K562 (cell line): ENCODE measurements at regions not wholly inside any gene's neighbourhood (a gene's known extent, or its start where the extent isn't known, plus 50 kb on each side); places are given as distances from the start of the nearest gene placed in this dataset.
A peak's percentile ranks its signal among the peaks of the same experiment; 100 is the strongest.

Experiments used
- ATAC-seq: fragments of 200-7000 bp; cut with Tn5 transposase; 3 replicates; pipeline ENCODE4 v1.9.1; 2020; ENCODE audit warnings: moderate library complexity
- BruUV-seq: library from RNA; stranded (reverse); fragments of 400-500 nt; replicated peaks from 2 replicates; lab custom pipeline; 2021; lab: Mats Ljungman, UMichigan
- CTCF ChIA-PET: fragments of 300-600 bp; formaldehyde crosslinking; extraction: SDS; loops from one replicate; lab custom pipeline; 2021; ENCODE audit warnings: low intra/inter-chr PET ratio; lab: Yijun Ruan, JAX
- POLR2A ChIA-PET: fragments of 300-600, 350-650 bp; sonication (Branson Sonifier 250); formaldehyde crosslinking; extraction: SDS; loops from one replicate; lab custom pipeline; 2021; ENCODE audit warnings: antibody characterized with exemption, inconsistent platforms; lab: Yijun Ruan, JAX
- DNase-seq, 4 experiments: peaks; one replicate each; pipeline versions ENCODE4 v3.0.0 to v3.0.0-alpha.2; 2011 to 2018; ENCODE audit warnings: low spot score in 3 of 4, mixed read lengths in 3 of 4; ENCODE audit errors: extremely low read depth in 1 of 4
- FAIRE-seq: peaks from 2 replicates; lab custom pipeline; 2011; peaks lifted over from hg19 to GRCh38; lab: Jason Lieb, UNC
- H2AFZ ChIP-seq: 2 replicates; pipeline ENCODE4 v1.6.0; 2011; ENCODE audit warnings: low read depth, low read length, control low read depth, inconsistent platforms
- H3K27ac ChIP-seq: fragments of 200-600 bp; 3 replicates; pipeline ENCODE4 v1.8.0; 2011; ENCODE audit warnings: low read depth, mild to moderate bottlenecking, control low read depth, inconsistent platforms, low read length, moderate library complexity, mixed read lengths; ENCODE audit errors: extremely low read depth
- H3K27me3 ChIP-seq, 2 experiments: fragments of 300-600 bp in 1 of 2; 2 replicates in 1 of 2; 3 replicates in 1 of 2; pipeline versions ENCODE4 v1.6.0 to v1.8.0; 2011; ENCODE audit warnings: inconsistent platforms in 2 of 2, low read length in 2 of 2, mild to moderate bottlenecking in 1 of 2, mixed read lengths in 1 of 2, moderate library complexity in 1 of 2; ENCODE audit not compliant: control insufficient read depth in 2 of 2, insufficient read depth in 2 of 2
- H3K36me3 ChIP-seq: fragments of 300-600 bp; 3 replicates; pipeline ENCODE4 v1.8.0; 2011; ENCODE audit warnings: mild to moderate bottlenecking, low read length, inconsistent platforms; ENCODE audit not compliant: control insufficient read depth, insufficient read depth
- H3K4me1 ChIP-seq, 2 experiments: fragments of 200-600 bp in 1 of 2; replicated peaks in 1 of 2; 2 replicates in 1 of 2; 3 replicates in 1 of 2; pipeline versions ENCODE4 v1.5.1 to v1.8.0; 2011; ENCODE audit warnings: inconsistent platforms in 2 of 2, low read length in 2 of 2, mild to moderate bottlenecking in 1 of 2, mixed read lengths in 1 of 2, moderate library complexity in 1 of 2; ENCODE audit not compliant: control insufficient read depth in 2 of 2, insufficient read depth in 2 of 2
- H3K4me2 ChIP-seq: 2 replicates; pipeline ENCODE4 v1.6.1; 2011; ENCODE audit warnings: low read length, control low read depth, inconsistent platforms, mixed read lengths; ENCODE audit not compliant: insufficient read depth
- H3K4me3 ChIP-seq: fragments of 200-600 bp; sonication (generic), shearing (Covaris generic); 2 replicates; pipeline ENCODE4 v1.5.1; 2016; ENCODE audit warnings: control low read depth, inconsistent platforms
- H3K79me2 ChIP-seq: fragments of 200-600 bp; 3 replicates; pipeline ENCODE4 v1.8.0; 2011; ENCODE audit warnings: low read length, inconsistent platforms; ENCODE audit not compliant: control insufficient read depth, insufficient read depth
- H3K9ac ChIP-seq, 2 experiments: 2 replicates each; pipeline versions ENCODE4 v1.6.0 to v1.6.1; 2011; ENCODE audit warnings: low read depth in 2 of 2, low read length in 2 of 2, control low read depth in 1 of 2, inconsistent platforms in 1 of 2, mild to moderate bottlenecking in 1 of 2, mixed read lengths in 1 of 2; ENCODE audit not compliant: insufficient read depth in 1 of 2
- H3K9me1 ChIP-seq: one replicate; pipeline ENCODE4 v1.6.0; 2011; ENCODE audit warnings: inconsistent platforms, mild to moderate bottlenecking, low read length, moderate library complexity; ENCODE audit not compliant: control insufficient read depth, insufficient read depth
- H3K9me3 ChIP-seq: replicated peaks from 2 replicates; pipeline ENCODE4 v1.5.1; 2011; ENCODE audit warnings: low read depth, low read length, inconsistent platforms; ENCODE audit not compliant: control insufficient read depth, insufficient read depth
- H4K20me1 ChIP-seq: replicated peaks from 2 replicates; pipeline ENCODE4 v1.6.1; 2011; ENCODE audit warnings: low read length, inconsistent platforms, mixed read lengths; ENCODE audit not compliant: control insufficient read depth, insufficient read depth
- C11orf30 ChIP-seq: fragments of 450-650 bp; IDR thresholded peaks from 2 replicates; pipeline ENCODE4 v1.6.1; 2016; ENCODE audit warnings: low read depth, mild to moderate bottlenecking
- MAFF ChIP-seq: IDR thresholded peaks from 2 replicates; pipeline ENCODE4 v1.6.1; 2012; ENCODE audit warnings: low read length, improper control_type of control experiment
- MAFG ChIP-seq: fragments of 450-650 bp; conservative IDR thresholded peaks from 2 replicates; pipeline ENCODE4 v1.6.1; 2016; ENCODE audit warnings: missing genetic modification characterization, missing compliant biosample characterization
- MAFK ChIP-seq: IDR thresholded peaks from 2 replicates; pipeline ENCODE4 v1.6.1; 2011; ENCODE audit warnings: low read length, improper control_type of control experiment
- NFE2 ChIP-seq: IDR thresholded peaks from 2 replicates; pipeline ENCODE4 v1.6.1; 2014; ENCODE audit warnings: antibody characterized with exemption, low read depth
- SRSF1 ChIP-seq: fragments of 200-400 bp; formaldehyde crosslinking; IDR thresholded peaks from 2 replicates; pipeline ENCODE4 v1.6.1; 2017; ENCODE audit warnings: mild to moderate bottlenecking, low read depth, low read length, moderate library complexity
- ZC3H4 ChIP-seq: sonication (generic); formaldehyde crosslinking; IDR thresholded peaks from 2 replicates; pipeline ENCODE4 v1.9.0; 2021; ENCODE audit warnings: missing genetic modification reagents, borderline replicate concordance
- ZNF316 ChIP-seq: fragments of 450-650 bp; IDR thresholded peaks from 2 replicates; pipeline ENCODE4 v1.6.1; 2016
- in situ Hi-C: fragments of 300-500 bp; cut with MboI; formaldehyde crosslinking; loops from 4 replicates; pipeline ENCODE4 v1.15.0; 2018; ENCODE audit warnings: inconsistent platforms, mixed read lengths
- intact Hi-C: fragments of 100-400 bp; cut with micrococcal nuclease; formaldehyde crosslinking; loops from 2 replicates; pipeline ENCODE4 v1.14.2; 2022

- Histone ChIP-seq H3K79me2 (no peaks in the 10 kb centered on the region), H3K4me2 (no peak overlapping the region), H3K27ac (no peak overlapping the region)
- TF ChIP-seq ZC3H4 (CRISPR knock-in tag) = no peak
- peak; percentile 91 for TF ChIP-seq MAFK
- TF ChIP-seq C11orf30 = peak; percentile 93
- peak; percentile 87 for TF ChIP-seq MAFG (tag)
- peak; percentile 88 for TF ChIP-seq MAFF
- no peak for TF ChIP-seq SRSF1
- peak; percentile 96 for TF ChIP-seq ZNF316
- TF ChIP-seq NFE2 = peak; percentile 35; the same call in 1 of the 2 replicates
- TF ChIP-seq, all 486 proteins: peak for 6
- H3K9ac ChIP-seq = no peak overlapping the region
- no peaks in the 10 kb centered on the region for H3K9me1 ChIP-seq
- ChIA-PET POLR2A (no interaction called here), CTCF (no interaction called here)
- no peak for DNase-seq
- FAIRE-seq = no peak
- ATAC-seq = no peak
- no peaks in the 10 kb centered on the region for H4K20me1 ChIP-seq
- in situ Hi-C loops = no loop called here
- no peak overlapping the region for H2AFZ ChIP-seq
- H3K4me1 ChIP-seq = peaks cover 2 to 10% of the 10 kb centered on the region in 2 experiments; a peak in 4 of 5 replicates
- H3K4me3 ChIP-seq = no peak overlapping the region
- intact Hi-C loops = loop anchor here (5.0 kb wide), 1 partner anchor 44 kb away; no protein-coding TSS in a partner anchor
- no peaks in the 10 kb centered on the region for H3K36me3 ChIP-seq
- BruUV-seq = no TSS peak
- H3K9me3 ChIP-seq = no peaks in the 10 kb centered on the region
- H3K27me3 ChIP-seq = no peaks in the 10 kb centered on the region
Observed at GRCh38 chr14:65210822-65211182, 108.5 kb upstream of the MAX start.
